ENCODE measurements at regions not wholly inside any gene's neighbourhood (a gene's known extent, or its start where the extent isn't known, plus 50 kb on each side); places are given as distances from the start of the nearest gene placed in this dataset.

- TF ChIP-seq ZNF776 (CRISPR knock-in tag; IDR thresholded peaks at IDR 0.05) = no peak
- TF ChIP-seq ATAD3A (CRISPR knock-in tag; IDR thresholded peaks at IDR 0.05) = no peak
- no peak for TF ChIP-seq KDM5B (CRISPR knock-in tag; IDR thresholded peaks at IDR 0.05; ENCODE audit: borderline replicate concordance)
- no peak for TF ChIP-seq FOXO1 (CRISPR knock-in tag; IDR thresholded peaks at IDR 0.05)
- TF ChIP-seq, protein P1, sequence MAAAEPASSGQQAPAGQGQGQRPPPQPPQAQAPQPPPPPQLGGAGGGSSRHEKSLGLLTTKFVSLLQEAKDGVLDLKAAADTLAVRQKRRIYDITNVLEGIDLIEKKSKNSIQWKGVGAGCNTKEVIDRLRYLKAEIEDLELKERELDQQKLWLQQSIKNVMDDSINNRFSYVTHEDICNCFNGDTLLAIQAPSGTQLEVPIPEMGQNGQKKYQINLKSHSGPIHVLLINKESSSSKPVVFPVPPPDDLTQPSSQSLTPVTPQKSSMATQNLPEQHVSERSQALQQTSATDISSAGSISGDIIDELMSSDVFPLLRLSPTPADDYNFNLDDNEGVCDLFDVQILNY (CRISPR knock-in tag; conservative IDR thresholded peaks at IDR 0.05) = no peak
- TF ChIP-seq, protein P2, sequence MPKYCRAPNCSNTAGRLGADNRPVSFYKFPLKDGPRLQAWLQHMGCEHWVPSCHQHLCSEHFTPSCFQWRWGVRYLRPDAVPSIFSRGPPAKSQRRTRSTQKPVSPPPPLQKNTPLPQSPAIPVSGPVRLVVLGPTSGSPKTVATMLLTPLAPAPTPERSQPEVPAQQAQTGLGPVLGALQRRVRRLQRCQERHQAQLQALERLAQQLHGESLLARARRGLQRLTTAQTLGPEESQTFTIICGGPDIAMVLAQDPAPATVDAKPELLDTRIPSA (CRISPR knock-in tag; IDR thresholded peaks at IDR 0.05; ENCODE audit: borderline replicate concordance) = no peak
- TF ChIP-seq NCOR1 (IDR thresholded peaks at IDR 0.05; ENCODE audit: borderline replicate concordance, low read length) = no peak
These were observed 102.4 kb upstream of the B3GAT1 start (continued) for GRCh38 chr11:134514354-134514951.

DNA sequence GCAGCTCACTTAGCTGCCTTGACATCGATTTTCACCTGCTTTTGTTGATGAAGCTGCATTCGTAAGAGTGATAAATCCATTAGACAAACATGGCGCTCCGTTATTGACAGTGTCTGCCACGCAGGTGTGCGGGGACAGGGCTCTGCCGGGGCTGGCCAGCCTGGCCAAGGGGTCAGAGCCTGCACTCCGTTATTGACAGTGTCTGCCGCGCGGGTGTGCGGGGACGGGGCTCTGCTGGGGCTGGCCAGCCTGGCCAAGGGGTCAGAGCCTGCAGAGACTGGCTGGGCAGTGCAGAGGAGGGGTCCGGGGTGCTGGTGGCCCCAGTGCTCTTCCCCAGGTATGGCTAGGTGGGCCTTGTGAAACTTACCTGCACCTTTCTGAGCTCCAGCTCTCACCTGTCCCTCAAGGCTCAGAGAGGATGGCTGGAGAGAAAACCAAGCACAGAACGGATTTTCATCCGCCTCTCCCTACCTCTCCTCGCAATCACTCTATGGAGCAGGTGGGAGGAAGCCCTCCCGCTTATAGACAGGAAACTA, 101.6 kb upstream of the B3GAT1 start:
- WGBS (ENCODE audit: low lambda C conversion rate) = 24% methylated on average over 10 of the region's 18 CpGs
- no peaks in the 10 kb centered on the region for H3K79me2 ChIP-seq (ENCODE audit: insufficient read depth, low read length)
- peaks cover 9 to 70% of the 10 kb centered on the region in 2 experiments for H3K27me3 ChIP-seq (ENCODE audit: control insufficient read depth in 1 of 2, insufficient read depth in 2 of 2, low read length in 2 of 2)
- TF ChIP-seq ZNF670 (CRISPR knock-in tag; IDR thresholded peaks at IDR 0.05; ENCODE audit: borderline replicate concordance) = no peak
- no peak for TF ChIP-seq NFKB2 (CRISPR knock-in tag; IDR thresholded peaks at IDR 0.05; ENCODE audit: borderline replicate concordance)
- TF ChIP-seq, protein P3, sequence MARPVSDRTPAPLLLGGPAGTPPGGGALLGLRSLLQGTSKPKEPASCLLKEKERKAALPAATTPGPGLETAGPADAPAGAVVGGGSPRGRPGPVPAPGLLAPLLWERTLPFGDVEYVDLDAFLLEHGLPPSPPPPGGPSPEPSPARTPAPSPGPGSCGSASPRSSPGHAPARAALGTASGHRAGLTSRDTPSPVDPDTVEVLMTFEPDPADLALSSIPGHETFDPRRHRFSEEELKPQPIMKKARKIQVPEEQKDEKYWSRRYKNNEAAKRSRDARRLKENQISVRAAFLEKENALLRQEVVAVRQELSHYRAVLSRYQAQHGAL (CRISPR knock-in tag; IDR thresholded peaks at IDR 0.05; ENCODE audit: not compliant biosample characterization) = no peak
- TF ChIP-seq PRDM10 (CRISPR knock-in tag; IDR thresholded peaks at IDR 0.05; ENCODE audit: low read depth) = no peak
- TF ChIP-seq KMT2A (CRISPR knock-in tag; IDR thresholded peaks at IDR 0.05) = no peak
- TF ChIP-seq ZNF274 (CRISPR knock-in tag; IDR thresholded peaks at IDR 0.05) = no peak
- TF ChIP-seq ZNF772 (CRISPR knock-in tag; IDR thresholded peaks at IDR 0.05) = no peak
- no peak for TF ChIP-seq NPAS2 (CRISPR knock-in tag; IDR thresholded peaks at IDR 0.05; ENCODE audit: borderline replicate concordance)
- no peak for TF ChIP-seq ZNF567 (CRISPR knock-in tag; IDR thresholded peaks at IDR 0.05; ENCODE audit: borderline replicate concordance)

More for the DNA sequence above, 101.6 kb upstream of the B3GAT1 start:
- no peak for ATAC-seq
- H3K9me3 ChIP-seq (ENCODE audit: low read length) = no peaks in the 10 kb centered on the region
- H3K27ac ChIP-seq (ENCODE audit: extremely low read length, insufficient read depth, low read length) = no peak overlapping the region
- DNase-seq (ENCODE audit: low spot score) = no peak
- ChIA-PET POLR2A (no interaction called here), CTCF (ENCODE audit: low intra/inter-chr PET ratio, low total read pairs) (no interaction called here)
- H3K4me3 ChIP-seq (replicated peaks in 1 of 3; ENCODE audit: insufficient read depth in 1 of 3, low read depth in 2 of 3, low read length in 3 of 3) = no peak overlapping the region
- FAIRE-seq = no peak
- intact Hi-C loops (cut with micrococcal nuclease; ENCODE audit: unreplicated experiment) (no loop called here), in situ Hi-C loops (cut with HindIII; ENCODE audit: extremely low pct_ligation_motif_present, low pct_unique_long_range_greater_than_20kb) (no loop called here)
- no peaks in the 10 kb centered on the region for H3K4me1 ChIP-seq (ENCODE audit: insufficient read depth, low read length)
- H2AFZ ChIP-seq (ENCODE audit: low read length) = no peak overlapping the region
- no peak overlapping the region for H3K9ac ChIP-seq (ENCODE audit: insufficient read depth, low read depth, low read length)
- BruUV-seq (replicated peaks) = no TSS peak
- H3K4me2 ChIP-seq (ENCODE audit: low read depth, low read length) = no peak overlapping the region
- no peaks in the 10 kb centered on the region for H4K20me1 ChIP-seq (ENCODE audit: insufficient read depth, low read length)
- no peaks in the 10 kb centered on the region for H3K36me3 ChIP-seq (replicated peaks in 1 of 2; ENCODE audit: control insufficient read depth in 1 of 2, insufficient read depth in 2 of 2, low read length in 2 of 2)
